HPDE6-E6E7 (cell line): ENCODE measurements at regions not wholly inside any gene's neighbourhood (a gene's known extent, or its start where the extent isn't known, plus 50 kb on each side); places are given as distances from the start of the nearest gene placed in this dataset.

ENCODE experiments used
- DNase-seq: peaks from one replicate; pipeline ENCODE4 v3.0.0; 2011; ENCODE audit warnings: missing footprints; ENCODE audit errors: extremely low spot score

- DNase-seq, result no peak
Measured at GRCh38 chr14:65936342-65936975, 523.9 kb downstream of the FUT8 start.

DNA sequence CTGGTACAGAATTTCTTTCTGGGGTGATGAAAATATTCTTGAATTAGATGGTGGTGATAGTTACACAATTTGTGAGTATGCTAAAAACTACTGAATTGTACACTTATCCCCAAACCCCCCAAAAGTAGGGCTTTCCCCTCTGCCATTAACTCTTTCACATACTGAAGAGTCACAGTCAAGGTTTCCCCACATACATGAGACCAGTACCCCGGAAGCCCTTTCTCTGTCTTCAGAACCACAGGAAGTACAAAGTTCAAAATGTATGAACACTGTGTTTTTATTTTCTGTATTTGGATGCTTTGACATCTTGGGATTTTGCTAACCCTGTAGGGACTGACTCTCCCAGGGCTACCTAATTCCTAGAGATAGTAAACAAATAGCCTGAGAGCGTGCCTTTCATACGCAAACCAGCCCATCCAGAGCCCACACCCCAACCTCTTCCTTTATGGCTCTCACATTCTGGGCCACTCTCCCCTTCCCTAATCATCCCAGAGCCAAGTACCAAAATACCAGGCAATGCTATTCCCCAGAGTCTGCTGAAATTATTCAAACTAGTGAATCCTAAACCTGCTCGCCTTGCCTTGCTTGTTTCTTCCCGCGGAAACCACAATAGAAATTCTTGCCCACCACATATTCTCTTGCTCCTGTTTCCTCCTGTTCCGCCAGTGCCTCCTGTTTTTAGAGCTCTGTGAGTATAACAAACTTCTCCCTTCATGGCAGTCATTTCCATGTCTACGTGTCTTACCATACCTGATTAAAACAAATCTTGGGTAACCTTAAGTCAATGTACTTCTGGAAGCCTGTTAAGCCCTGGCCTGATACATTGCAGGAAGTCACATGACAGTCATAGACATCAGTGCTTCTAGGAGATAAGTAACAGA, 524.8 kb downstream of the FUT8 start:
- no peak for DNase-seq

GRCh38 chr14:65937960-65938316, 525.4 kb downstream of the FUT8 start:
- DNase-seq, result no peak

- DNase-seq, result no peak
Measured at GRCh38 chr14:65938738-65939137, 526.2 kb downstream of the FUT8 start.

DNA sequence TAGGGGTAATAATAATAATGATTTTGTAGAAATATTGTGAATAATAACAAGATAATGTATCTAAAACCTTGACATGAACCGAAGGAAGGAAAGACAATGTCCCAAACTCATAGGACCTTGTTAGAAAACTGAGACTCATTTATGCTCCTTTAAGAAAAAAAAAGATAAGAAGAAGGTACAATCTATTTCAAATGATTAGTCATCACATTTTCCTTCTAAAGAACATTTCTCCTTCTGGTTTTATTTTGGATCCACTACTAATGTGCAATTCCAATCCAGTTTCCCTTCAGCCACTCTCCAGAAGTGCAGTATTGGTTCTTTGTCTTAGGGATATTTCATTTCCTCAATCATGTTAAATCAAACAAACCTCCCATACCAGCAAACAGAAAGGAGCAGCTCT, 526.7 kb downstream of the FUT8 start:
- no peak for DNase-seq

GRCh38 chr14:65940056-65940735, 527.7 kb downstream of the FUT8 start:
- no peak for DNase-seq

DNA sequence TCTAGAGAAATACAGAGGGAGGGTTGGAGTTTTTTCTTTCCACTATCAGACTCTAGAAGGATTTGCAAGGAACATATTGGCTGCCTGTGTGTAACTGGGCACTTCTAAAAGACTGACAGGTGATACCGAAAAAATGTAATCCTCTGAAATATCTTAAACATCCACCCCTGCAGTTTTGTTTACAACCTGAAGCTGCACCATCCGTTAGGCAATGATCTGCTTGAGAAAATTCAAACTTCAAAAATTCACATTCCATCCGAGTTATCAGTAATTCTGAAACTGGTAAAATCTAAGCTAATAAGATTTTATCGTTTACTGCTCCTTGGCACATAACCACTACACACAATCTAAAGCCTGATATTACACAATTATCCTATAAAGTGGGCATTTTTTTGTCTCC, 528.6 kb downstream of the FUT8 start:
- DNase-seq, result no peak

DNA sequence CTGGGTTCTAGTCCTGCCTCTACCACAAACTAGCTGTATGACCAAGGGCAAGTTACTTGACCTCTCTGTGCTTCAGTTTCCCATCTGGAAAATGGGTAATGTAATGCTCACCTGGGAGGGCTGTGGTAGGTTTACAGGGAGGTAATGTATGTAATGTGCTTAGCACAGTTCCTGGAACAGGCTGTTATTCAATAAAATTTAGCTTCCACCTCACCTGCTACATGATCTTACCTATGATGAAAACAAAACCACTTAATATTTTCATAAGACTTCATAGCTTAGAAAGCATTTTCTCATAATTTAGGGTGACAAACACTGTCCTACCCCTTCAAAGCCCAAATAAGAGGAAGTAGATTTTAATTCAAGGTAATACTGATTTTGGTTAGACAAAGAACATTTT, 530.6 kb downstream of the FUT8 start:
- no peak for DNase-seq

- DNase-seq, result no peak
Measured at GRCh38 chr14:65943916-65944410, 531.4 kb downstream of the FUT8 start.

DNA sequence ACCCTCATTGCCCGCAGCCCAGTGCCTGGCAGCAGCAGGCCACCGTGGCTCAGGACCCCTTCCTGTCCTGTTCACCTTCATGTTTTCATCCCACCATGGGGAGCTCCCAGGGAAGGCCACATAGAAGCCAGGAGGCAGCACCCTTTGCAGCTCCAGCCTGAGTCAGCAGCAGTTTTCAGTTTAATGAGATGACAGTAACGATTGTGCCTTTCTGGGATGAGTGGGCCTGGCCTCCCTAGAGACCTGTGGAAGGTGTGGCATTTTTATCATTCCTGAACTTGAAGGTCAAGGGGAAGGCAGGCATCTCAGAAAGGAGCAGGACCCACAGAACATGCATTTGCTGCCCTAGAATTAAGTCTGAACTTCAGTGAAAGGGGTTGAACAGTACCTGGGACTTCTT, 532.8 kb downstream of the FUT8 start:
- DNase-seq, result no peak

- DNase-seq, result no peak
Measured at GRCh38 chr14:65946494-65946893, 534.0 kb downstream of the FUT8 start.

DNA sequence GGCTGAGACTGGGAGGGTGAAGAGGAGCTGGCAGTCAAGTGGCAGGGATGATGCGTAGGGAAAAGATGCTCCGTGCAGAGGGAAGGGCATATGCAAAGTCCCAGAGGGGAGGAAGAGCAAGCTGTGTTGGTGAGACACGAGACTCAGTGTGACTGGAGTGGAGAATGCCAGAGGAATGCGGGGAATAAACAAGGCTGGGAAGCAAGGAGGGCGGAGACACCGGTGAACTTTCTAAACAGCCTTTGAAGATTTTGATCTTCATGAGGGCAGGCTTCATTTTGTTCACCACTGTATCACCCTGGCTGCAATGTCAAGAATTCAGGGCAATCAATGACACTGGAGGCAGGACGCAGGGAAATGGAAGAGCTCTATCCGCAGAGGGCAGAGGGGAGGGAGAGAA, 535.8 kb downstream of the FUT8 start:
- no peak for DNase-seq

GRCh38 chr14:65949711-65950516, 536.3 kb upstream of the CCDC196 start:
- peak; percentile 14 for DNase-seq

GRCh38 chr14:65954942-65955341, 531.2 kb upstream of the CCDC196 start:
- DNase-seq, result no peak

GRCh38 chr14:65957631-65958205, 528.5 kb upstream of the CCDC196 start:
- no peak for DNase-seq

DNA sequence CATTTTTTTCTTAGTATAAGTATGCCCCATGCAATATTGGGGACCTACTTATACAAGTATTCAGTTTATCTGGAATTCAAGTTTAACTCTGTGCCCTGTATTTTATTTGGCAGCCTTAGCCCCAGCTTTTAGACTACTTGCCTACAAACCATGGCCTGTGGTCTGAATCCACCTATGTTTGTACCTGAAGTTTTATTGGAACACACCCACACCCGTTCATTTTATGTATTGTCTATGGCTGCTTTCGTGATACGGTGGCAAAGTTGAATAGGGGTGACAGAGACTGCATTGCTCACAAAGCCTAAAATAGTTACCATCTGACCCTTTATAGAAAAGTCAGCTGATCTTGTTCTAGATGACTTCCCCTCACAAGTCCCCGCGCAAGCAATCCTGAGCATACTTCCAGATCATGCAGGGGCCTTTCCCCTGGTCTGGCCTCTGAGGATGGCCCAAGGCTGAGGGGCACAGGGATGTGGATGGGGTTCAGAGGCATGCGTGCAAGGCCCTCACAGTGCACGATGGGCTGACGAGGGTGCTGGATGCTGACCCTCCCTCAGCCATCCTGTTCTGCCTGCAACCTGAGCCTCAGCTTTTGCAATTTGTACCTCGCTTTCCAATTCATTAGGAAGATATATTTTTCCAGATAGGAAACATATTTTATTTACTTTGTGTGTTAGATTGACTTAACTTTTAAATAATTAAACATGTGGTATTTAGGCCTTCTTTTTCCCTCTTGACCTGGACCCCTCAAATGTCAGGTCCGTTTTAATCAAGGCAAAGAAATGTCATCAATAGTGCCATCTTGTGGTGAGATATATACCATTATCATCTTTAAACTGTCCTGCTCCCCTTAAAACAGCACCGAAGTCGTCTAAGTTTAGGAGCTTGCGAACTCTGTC, 527.3 kb upstream of the CCDC196 start:
- DNase-seq, result peak; percentile 25

GRCh38 chr14:65959563-65960024, 526.6 kb upstream of the CCDC196 start:
- no peak for DNase-seq

GRCh38 chr14:65961004-65961403, 525.2 kb upstream of the CCDC196 start:
- DNase-seq, result no peak

- no peak for DNase-seq
Measured at GRCh38 chr14:65962952-65963351, 523.2 kb upstream of the CCDC196 start.

DNA sequence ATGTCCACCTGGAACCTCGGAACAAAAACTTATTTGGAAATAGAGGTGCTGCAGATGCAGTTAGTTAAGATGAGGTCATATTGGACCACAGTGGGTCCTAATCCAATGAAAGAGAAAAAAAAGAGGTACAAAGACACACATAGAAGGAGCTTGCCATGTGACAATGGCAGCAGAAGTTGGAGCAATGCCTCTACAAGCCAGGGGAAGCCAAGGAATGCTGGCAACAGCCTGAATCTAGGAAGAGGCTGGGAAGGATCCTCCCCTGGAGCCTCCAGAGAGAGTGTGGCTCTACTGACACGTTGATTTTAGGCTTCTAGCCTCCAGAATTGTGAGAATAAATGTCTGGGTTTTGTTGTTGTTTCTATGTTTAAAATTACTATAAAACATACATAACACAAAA, 521.8 kb upstream of the CCDC196 start:
- DNase-seq, result no peak
